SK-N-SH (cell line): ENCODE measurements at regions not wholly inside any gene's neighbourhood (a gene's known extent, or its start where the extent isn't known, plus 50 kb on each side); places are given as distances from the start of the nearest gene placed in this dataset.

Experiments
- CTCF ChIA-PET: fragments of 300-600, 350-600 bp; formaldehyde crosslinking; extraction: SDS; loops from one replicate; lab custom pipeline; 2021; lab: Yijun Ruan, JAX
- POLR2A ChIA-PET: fragments of 350-600 bp; sonication (Branson Sonifier 250); formaldehyde crosslinking; extraction: SDS; loops from one replicate; lab custom pipeline; 2020; ENCODE audit warnings: antibody characterized with exemption, inconsistent platforms; lab: Yijun Ruan, JAX
- DNase-seq: peaks from one replicate; pipeline ENCODE4 v3.0.0; 2012
- H2AFZ ChIP-seq: fragments of 200-600 bp; sonication (generic); 2 replicates; pipeline ENCODE4 v1.8.1; 2016; ENCODE audit warnings: antibody characterized with exemption, mild to moderate bottlenecking, low read depth
- H3F3A ChIP-seq: fragments of 200-600 bp; sonication (generic); replicated peaks from 2 replicates; pipeline ENCODE3; 2016; ENCODE audit warnings: antibody characterized with exemption, mild to moderate bottlenecking; ENCODE audit not compliant: insufficient read depth
- H3K27ac ChIP-seq, 2 experiments: fragments of 200-500 bp in 1 of 2; fragments of 200-600 bp in 1 of 2; sonication (Bioruptor generic) in 1 of 2; sonication (generic), shearing (Covaris generic) in 1 of 2; 2 replicates each; pipeline versions ENCODE4 v1.5.1 to v1.6.1; 2014 to 2016; ENCODE audit warnings: low read depth in 2 of 2, inconsistent platforms in 1 of 2, low read length in 1 of 2, mild to moderate bottlenecking in 1 of 2, mixed read lengths in 1 of 2
- H3K27me3 ChIP-seq: fragments of 200-600 bp; sonication (generic), shearing (Covaris generic); 2 replicates; pipeline ENCODE4 v1.6.1; 2016; ENCODE audit warnings: mixed run types; ENCODE audit not compliant: insufficient read depth
- H3K36me3 ChIP-seq, 2 experiments: fragments of 200-500 bp in 1 of 2; fragments of 200-600 bp in 1 of 2; sonication (Bioruptor generic) in 1 of 2; sonication (generic) in 1 of 2; replicated peaks in 1 of 2; 2 replicates each; pipeline versions ENCODE3 to v1.5.1; 2014 to 2016; ENCODE audit warnings: low read length in 1 of 2, mild to moderate bottlenecking in 1 of 2; ENCODE audit not compliant: insufficient read depth in 2 of 2, control insufficient read depth in 1 of 2
- H3K4me1 ChIP-seq, 2 experiments: fragments of 200-500 bp in 1 of 2; fragments of 200-600 bp in 1 of 2; sonication (Bioruptor generic) in 1 of 2; sonication (generic), shearing (Covaris generic) in 1 of 2; 2 replicates each; pipeline versions ENCODE4 v1.5.1 to v1.6.1; 2014 to 2016; ENCODE audit warnings: low read depth in 1 of 2, low read length in 1 of 2, mixed run types in 1 of 2; ENCODE audit not compliant: insufficient read depth in 2 of 2, control insufficient read depth in 1 of 2
- H3K4me2 ChIP-seq: fragments of 200-600 bp; sonication (generic), shearing (Covaris generic); 2 replicates; pipeline ENCODE4 v1.6.1; 2017; ENCODE audit warnings: mixed run types
- H3K4me3 ChIP-seq, 2 experiments: fragments of 200-500 bp in 1 of 2; fragments of 200-600 bp in 1 of 2; sonication (Bioruptor generic) in 1 of 2; sonication (generic), shearing (Covaris generic) in 1 of 2; 2 replicates each; pipeline versions ENCODE4 v1.5.1 to v1.8.1; 2014 to 2016; ENCODE audit warnings: low read depth in 2 of 2, inconsistent platforms in 1 of 2, low read length in 1 of 2, mild to moderate bottlenecking in 1 of 2, mixed read lengths in 1 of 2, moderate library complexity in 1 of 2
- H3K79me2 ChIP-seq: fragments of 200-600 bp; sonication (generic); 2 replicates; pipeline ENCODE4 v1.8.1; 2017; ENCODE audit warnings: mild to moderate bottlenecking; ENCODE audit not compliant: insufficient read depth
- H3K9ac ChIP-seq: fragments of 200-600 bp; sonication (generic); 2 replicates; pipeline ENCODE4 v1.6.1; 2017; ENCODE audit warnings: mixed run types
- H3K9me2 ChIP-seq: fragments of 200-600 bp; sonication (generic); 2 replicates; pipeline ENCODE4 v1.6.1; 2017; ENCODE audit warnings: mixed run types
- H3K9me3 ChIP-seq: fragments of 200-600 bp; sonication (generic); 2 replicates; pipeline ENCODE4 v1.6.1; 2017; ENCODE audit warnings: mixed run types, mild to moderate bottlenecking, moderate library complexity
- H4K20me1 ChIP-seq: fragments of 200-600 bp; sonication (generic); 2 replicates; pipeline ENCODE4 v1.6.1; 2017; ENCODE audit warnings: mild to moderate bottlenecking, mixed run types; ENCODE audit not compliant: insufficient read depth
- ELF1 ChIP-seq: IDR thresholded peaks from 2 replicates; pipeline ENCODE4 v1.4.0; 2012
- FOSL2 ChIP-seq: IDR thresholded peaks from 2 replicates; pipeline ENCODE4 v1.4.0; 2012; ENCODE audit warnings: low read depth, mild to moderate bottlenecking, moderate library complexity, borderline replicate concordance
- GATA2 ChIP-seq: sonication (generic); formaldehyde crosslinking; IDR thresholded peaks from 2 replicates; pipeline ENCODE4 v1.5.0; 2020; ENCODE audit warnings: mild to moderate bottlenecking, missing genetic modification reagents
- JUND ChIP-seq: IDR thresholded peaks from 2 replicates; pipeline ENCODE4 v1.4.0; 2012
- MAX ChIP-seq: IDR thresholded peaks from 2 replicates; pipeline ENCODE4 v1.4.0; 2012; ENCODE audit warnings: low read depth
- MEF2A ChIP-seq: IDR thresholded peaks from 2 replicates; pipeline ENCODE4 v1.4.0; 2012; ENCODE audit warnings: low read depth, borderline replicate concordance
- MXI1 ChIP-seq: IDR thresholded peaks from 2 replicates; pipeline ENCODE4 v1.6.1; 2012; ENCODE audit warnings: mild to moderate bottlenecking, low read depth, low read length, improper control_type of control experiment
- NRF1 ChIP-seq: IDR thresholded peaks from 2 replicates; pipeline ENCODE4 v1.6.1; 2012; ENCODE audit warnings: low read depth, mild to moderate bottlenecking, low read length
- POLR2AphosphoS5 ChIP-seq: IDR thresholded peaks from 2 replicates; pipeline ENCODE4 v1.6.1; 2012; ENCODE audit warnings: low read depth, low read length
- RAD21 ChIP-seq: IDR thresholded peaks from 2 replicates; pipeline ENCODE4 v1.6.1; 2012; ENCODE audit warnings: mild to moderate bottlenecking, low read length
- RFX5 ChIP-seq: IDR thresholded peaks from 2 replicates; pipeline ENCODE4 v1.6.1; 2012; ENCODE audit warnings: mild to moderate bottlenecking, improper control_type of control experiment, low read length
- RXRA ChIP-seq: IDR thresholded peaks from 2 replicates; pipeline ENCODE4 v1.4.0; 2012; ENCODE audit warnings: low read depth, mild to moderate bottlenecking, borderline replicate concordance
- SIN3A ChIP-seq: IDR thresholded peaks from 2 replicates; pipeline ENCODE4 v1.6.1; 2012; ENCODE audit warnings: low read depth, mild to moderate bottlenecking, low read length, moderate library complexity, borderline replicate concordance
- TCF12 ChIP-seq: IDR thresholded peaks from 2 replicates; pipeline ENCODE4 v1.4.0; 2012
- TEAD4 ChIP-seq: IDR thresholded peaks from 2 replicates; pipeline ENCODE4 v1.4.0; 2012; ENCODE audit warnings: mild to moderate bottlenecking, borderline replicate concordance; ENCODE audit not compliant: insufficient read depth
- USF1 ChIP-seq: IDR thresholded peaks from 2 replicates; pipeline ENCODE4 v1.4.0; 2012; ENCODE audit warnings: low read depth, borderline replicate concordance
- WGBS: methylation state at CpG from one replicate; pipeline ENCODE4 v1.1.6; 2017; ENCODE audit warnings: low lambda C conversion rate; 5-methylcytosine and 5-hydroxymethylcytosine counted together

DNA sequence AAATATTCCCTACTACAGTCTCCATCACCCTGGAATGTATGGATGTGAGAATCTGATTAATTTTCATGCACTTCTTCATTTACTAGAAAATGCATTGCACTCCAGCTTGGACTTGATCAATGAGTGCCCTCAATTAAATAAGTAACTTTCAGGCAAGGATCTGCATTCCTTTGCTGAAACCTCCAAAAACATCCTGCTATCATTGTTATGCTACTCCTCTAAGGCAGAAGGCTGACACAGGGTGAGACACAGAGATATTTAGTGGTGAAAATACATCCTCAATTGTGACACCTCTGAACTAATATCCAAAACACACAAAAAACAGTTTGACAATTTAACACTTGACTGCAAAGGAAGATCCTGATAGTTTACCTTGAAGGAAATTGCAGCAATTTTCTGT, 57.9 kb upstream of the CDH12 start:
- Histone ChIP-seq H3K79me2 (no peaks in the 10 kb centered on the region), H4K20me1 (no peaks in the 10 kb centered on the region), H3K9ac (no peak overlapping the region), H3K27ac (no peak overlapping the region), H2AFZ (no peak overlapping the region), H3K4me2 (no peak overlapping the region), H3K27me3 (no peaks in the 10 kb centered on the region), H3K9me2 (peaks cover 4% of the 10 kb centered on the region; the same call in 1 of the 2 replicates), H3F3A (no peaks in the 10 kb centered on the region), H3K36me3 (no peaks in the 10 kb centered on the region), H3K4me1 (no peaks in the 10 kb centered on the region), H3K9me3 (no peaks in the 10 kb centered on the region), H3K4me3 (no peak overlapping the region)
- ChIA-PET CTCF (no interaction called here), POLR2A (no interaction called here)
- no peak for DNase-seq
- TF ChIP-seq RAD21 (no peak), RXRA (no peak)

DNA sequence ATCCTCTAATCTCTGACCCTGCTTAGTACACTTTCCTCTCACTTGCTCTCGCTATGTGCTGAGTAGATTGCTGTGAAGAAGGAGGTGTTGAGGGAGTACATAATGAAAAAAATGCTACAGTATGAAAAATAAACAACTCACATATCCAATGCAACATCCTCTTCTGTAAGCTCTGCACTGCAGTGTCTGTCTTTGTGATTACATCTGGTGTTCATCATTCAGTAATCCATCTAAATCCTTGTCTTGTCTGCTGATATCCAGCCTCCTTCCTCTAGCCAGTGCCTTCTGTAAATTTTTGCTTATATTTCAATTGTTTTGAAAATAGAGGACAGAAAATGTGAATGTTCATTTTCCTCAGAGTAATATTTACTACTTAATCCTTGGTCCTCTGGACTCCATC, 57.4 kb upstream of the CDH12 start:
- H3K9ac ChIP-seq = no peak overlapping the region
- H3K4me1 ChIP-seq = no peaks in the 10 kb centered on the region
- no peaks in the 10 kb centered on the region for H3K9me3 ChIP-seq
- no peaks in the 10 kb centered on the region for H3F3A ChIP-seq
- H2AFZ ChIP-seq = no peak overlapping the region
- TF ChIP-seq TCF12 (no peak), SIN3A (no peak), MEF2A (no peak), MXI1 (no peak), USF1 (no peak), TEAD4 (no peak), RFX5 (no peak), NRF1 (no peak), GATA2 (CRISPR knock-in tag) (no peak), MAX (no peak)
- TF ChIP-seq, all 33 proteins: peak for 0
- no peaks in the 10 kb centered on the region for H3K79me2 ChIP-seq
- H3K4me3 ChIP-seq = no peak overlapping the region
- H3K9me2 ChIP-seq = peaks cover 4% of the 10 kb centered on the region; the same call in 1 of the 2 replicates
- H3K27me3 ChIP-seq = no peaks in the 10 kb centered on the region
- POLR2A ChIA-PET = no interaction called here
- CTCF ChIA-PET = no interaction called here
- H3K4me2 ChIP-seq = no peak overlapping the region
- no peak overlapping the region for H3K27ac ChIP-seq
- H4K20me1 ChIP-seq = no peaks in the 10 kb centered on the region
- 4% methylated on average over 1 of the region's 1 CpG for WGBS
- no peaks in the 10 kb centered on the region for H3K36me3 ChIP-seq
- no peak for DNase-seq

DNA sequence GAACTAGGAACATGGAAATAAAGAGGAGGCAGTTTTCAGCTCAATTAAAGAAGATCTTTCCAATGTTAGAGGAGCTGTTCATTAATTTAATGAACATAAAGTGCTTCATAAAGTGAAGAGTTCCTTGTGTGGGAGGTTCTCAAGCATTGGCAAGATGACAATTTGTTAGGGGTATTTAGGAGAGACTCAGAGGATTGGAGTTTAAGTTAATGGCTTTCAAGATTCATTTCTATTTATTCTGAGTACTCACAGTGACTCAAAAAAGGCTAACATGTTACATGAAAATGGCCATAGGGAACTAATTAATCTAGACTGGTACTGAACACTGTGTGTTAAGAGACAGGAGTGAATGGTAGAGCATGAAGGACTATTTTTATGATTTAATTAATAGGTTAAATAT, 55.4 kb upstream of the CDH12 start:
- Histone ChIP-seq H3F3A (no peaks in the 10 kb centered on the region), H3K4me3 (no peak overlapping the region), H3K27ac (no peak overlapping the region), H3K9ac (no peak overlapping the region), H2AFZ (no peak overlapping the region), H3K9me2 (peaks cover 4% of the 10 kb centered on the region; the same call in 1 of the 2 replicates), H3K9me3 (no peaks in the 10 kb centered on the region), H4K20me1 (no peaks in the 10 kb centered on the region), H3K36me3 (no peaks in the 10 kb centered on the region), H3K27me3 (no peaks in the 10 kb centered on the region), H3K79me2 (no peaks in the 10 kb centered on the region), H3K4me2 (no peak overlapping the region), H3K4me1 (no peaks in the 10 kb centered on the region)
- TF ChIP-seq ELF1 = no peak
- no peak for TF ChIP-seq NRF1
- TF ChIP-seq POLR2AphosphoS5 = no peak
- TF ChIP-seq FOSL2 = no peak
- TF ChIP-seq JUND = no peak
- CTCF ChIA-PET = no interaction called here
- DNase-seq = no peak
- POLR2A ChIA-PET = no interaction called here
